ENCODE measurements at regions not wholly inside any gene's neighbourhood (a gene's known extent, or its start where the extent isn't known, plus 50 kb on each side); places are given as distances from the start of the nearest gene placed in this dataset.

- no TSS peak for BruUV-seq (replicated peaks)
- Histone ChIP-seq H3K79me2 (ENCODE audit: control insufficient read depth, insufficient read depth, low read length) (no peaks in the 10 kb centered on the region), H3K4me3 (replicated peaks in 1 of 3; ENCODE audit: insufficient read depth in 1 of 3, low read depth in 1 of 3, low read length in 3 of 3) (no peak overlapping the region), H3K9me1 (replicated peaks; ENCODE audit: control insufficient read depth, extremely low read depth, insufficient read depth, low read length) (no peaks in the 10 kb centered on the region), H2AFZ (ENCODE audit: low read depth, low read length) (no peak overlapping the region), H3K27me3 (ENCODE audit: control insufficient read depth in 2 of 2, insufficient read depth in 2 of 2, low read length in 2 of 2) (peaks cover 0 to 2% of the 10 kb centered on the region in 2 experiments), H3K9ac (replicated peaks; ENCODE audit: extremely low read depth, insufficient read depth, low read length) (no peak overlapping the region), H4K20me1 (replicated peaks; ENCODE audit: control insufficient read depth, extremely low read depth, insufficient read depth, low read length) (no peaks in the 10 kb centered on the region), H3K27ac (ENCODE audit: insufficient read depth, low read depth, low read length) (no peak overlapping the region), H3K4me2 (ENCODE audit: insufficient read depth, low read length) (no peak overlapping the region), H3K4me1 (ENCODE audit: control insufficient read depth, extremely low read depth, insufficient read depth, low read length) (no peaks in the 10 kb centered on the region), H3K36me3 (ENCODE audit: control insufficient read depth in 2 of 2, extremely low read depth in 1 of 2, insufficient read depth in 2 of 2, low read length in 2 of 2) (no peaks in the 10 kb centered on the region), H3K9me3 (replicated peaks; ENCODE audit: control insufficient read depth, insufficient read depth, low read length) (no peaks in the 10 kb centered on the region)
- POLR2A ChIA-PET: no interaction called here
- CTCF ChIA-PET: interaction anchor here (0.7 to 0.8 kb wide), 2 partner anchors 9 to 17 kb away, joined by 3 to 4 read pairs; no protein-coding TSS in a partner anchor
- dilution Hi-C loops (cut with MboI; ENCODE audit: extremely low pct_ligation_motif_present, low sequenced_read_pairs) (no loop called here), intact Hi-C loops (cut with micrococcal nuclease) (no loop called here)
- TF ChIP-seq JUN (IDR thresholded peaks at IDR 0.05; ENCODE audit: borderline replicate concordance, insufficient read depth, insufficient read length, low read depth): no peak
- FAIRE-seq (no peak), DNase-seq (ENCODE audit: low read depth, low spot score) (no peak)
Observed at GRCh38 chr3:23000371-23000770, 202.8 kb upstream of the UBE2E2 start.

- Histone ChIP-seq H3K36me3 (ENCODE audit: control insufficient read depth in 2 of 2, extremely low read depth in 1 of 2, insufficient read depth in 2 of 2, low read length in 2 of 2) (no peaks in the 10 kb centered on the region), H3K9me3 (replicated peaks; ENCODE audit: control insufficient read depth, insufficient read depth, low read length) (no peaks in the 10 kb centered on the region), H3K9ac (replicated peaks; ENCODE audit: extremely low read depth, insufficient read depth, low read length) (no peak overlapping the region), H3K4me1 (ENCODE audit: control insufficient read depth, extremely low read depth, insufficient read depth, low read length) (no peaks in the 10 kb centered on the region), H3K27ac (ENCODE audit: insufficient read depth, low read depth, low read length) (no peak overlapping the region), H3K27me3 (ENCODE audit: control insufficient read depth in 2 of 2, insufficient read depth in 2 of 2, low read length in 2 of 2) (peaks cover 0 to 2% of the 10 kb centered on the region in 2 experiments), H3K4me2 (ENCODE audit: insufficient read depth, low read length) (no peak overlapping the region), H3K9me1 (replicated peaks; ENCODE audit: control insufficient read depth, extremely low read depth, insufficient read depth, low read length) (no peaks in the 10 kb centered on the region), H2AFZ (ENCODE audit: low read depth, low read length) (no peak overlapping the region), H3K4me3 (replicated peaks in 1 of 3; ENCODE audit: insufficient read depth in 1 of 3, low read depth in 1 of 3, low read length in 3 of 3) (no peak overlapping the region), H3K79me2 (ENCODE audit: control insufficient read depth, insufficient read depth, low read length) (no peaks in the 10 kb centered on the region), H4K20me1 (replicated peaks; ENCODE audit: control insufficient read depth, extremely low read depth, insufficient read depth, low read length) (no peaks in the 10 kb centered on the region)
- ChIA-PET CTCF (interaction anchor here (1.0 to 1.3 kb wide), 2 partner anchors 31 to 42 kb away, joined by 3 to 4 read pairs; no protein-coding TSS in a partner anchor), POLR2A (no interaction called here)
- dilution Hi-C loops (cut with MboI; ENCODE audit: extremely low pct_ligation_motif_present, low sequenced_read_pairs): no loop called here
- FAIRE-seq: no peak
- TF ChIP-seq MAX (IDR thresholded peaks at IDR 0.05; ENCODE audit: insufficient read depth, insufficient read length) (no peak), POLR2A (IDR thresholded peaks at IDR 0.05; ENCODE audit: low read depth, low read length) (no peak), JUN (IDR thresholded peaks at IDR 0.05; ENCODE audit: borderline replicate concordance, insufficient read depth, insufficient read length, low read depth) (no peak), MYC (IDR thresholded peaks at IDR 0.05; ENCODE audit: low read depth, low read length) (no peak), EZH2 (IDR thresholded peaks at IDR 0.05; ENCODE audit: borderline replicate concordance, low read depth, low read length, severe bottlenecking) (no peak)
- TF ChIP-seq, protein P1, sequence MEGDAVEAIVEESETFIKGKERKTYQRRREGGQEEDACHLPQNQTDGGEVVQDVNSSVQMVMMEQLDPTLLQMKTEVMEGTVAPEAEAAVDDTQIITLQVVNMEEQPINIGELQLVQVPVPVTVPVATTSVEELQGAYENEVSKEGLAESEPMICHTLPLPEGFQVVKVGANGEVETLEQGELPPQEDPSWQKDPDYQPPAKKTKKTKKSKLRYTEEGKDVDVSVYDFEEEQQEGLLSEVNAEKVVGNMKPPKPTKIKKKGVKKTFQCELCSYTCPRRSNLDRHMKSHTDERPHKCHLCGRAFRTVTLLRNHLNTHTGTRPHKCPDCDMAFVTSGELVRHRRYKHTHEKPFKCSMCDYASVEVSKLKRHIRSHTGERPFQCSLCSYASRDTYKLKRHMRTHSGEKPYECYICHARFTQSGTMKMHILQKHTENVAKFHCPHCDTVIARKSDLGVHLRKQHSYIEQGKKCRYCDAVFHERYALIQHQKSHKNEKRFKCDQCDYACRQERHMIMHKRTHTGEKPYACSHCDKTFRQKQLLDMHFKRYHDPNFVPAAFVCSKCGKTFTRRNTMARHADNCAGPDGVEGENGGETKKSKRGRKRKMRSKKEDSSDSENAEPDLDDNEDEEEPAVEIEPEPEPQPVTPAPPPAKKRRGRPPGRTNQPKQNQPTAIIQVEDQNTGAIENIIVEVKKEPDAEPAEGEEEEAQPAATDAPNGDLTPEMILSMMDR (IDR thresholded peaks at IDR 0.05; ENCODE audit: extremely low read depth in 1 of 2, insufficient read depth in 1 of 2, low read depth in 1 of 2, low read length in 2 of 2): no peak
- BruUV-seq (replicated peaks): no TSS peak
- DNase-seq (ENCODE audit: low read depth, low spot score): no peak
- intact Hi-C loops (cut with micrococcal nuclease): no loop called here
Observed at GRCh38 chr3:23002151-23002550, 201.0 kb upstream of the UBE2E2 start.

Data from endothelial cell of umbilical vein (primary cell).